GM21529 (cell line): ENCODE measurements at regions not wholly inside any gene's neighbourhood (a gene's known extent, or its start where the extent isn't known, plus 50 kb on each side); places are given as distances from the start of the nearest gene placed in this dataset.

Experiments used
- ATAC-seq: cut with Tn5 transposase; IDR thresholded peaks from one replicate; pipeline ENCODE4 v1.9.1; 2021; ENCODE audit not compliant: unreplicated experiment

- ATAC-seq: no peak
Observed at GRCh38 chr7:67805921-67806471, 809.4 kb downstream of the TYW1 start.

GRCh38 chr7:67807826-67808225 is 811.2 kb downstream of the TYW1 start:
- ATAC-seq: no peak

- no peak for ATAC-seq
Observed at GRCh38 chr7:67809586-67809985, 813.0 kb downstream of the TYW1 start.

- no peak for ATAC-seq
Observed at GRCh38 chr7:67813621-67814292, 817.1 kb downstream of the TYW1 start.

- no peak for ATAC-seq
Observed at GRCh38 chr7:67817481-67817880, 820.8 kb downstream of the TYW1 start.

- no peak for ATAC-seq
Observed at GRCh38 chr7:67821116-67821515, 824.5 kb downstream of the TYW1 start.

- no peak for ATAC-seq
Observed at GRCh38 chr7:67823345-67823744, 826.7 kb downstream of the TYW1 start.

GRCh38 chr7:67825356-67825755 is 828.7 kb downstream of the TYW1 start:
- no peak for ATAC-seq

GRCh38 chr7:67841896-67842295 is 845.3 kb downstream of the TYW1 start:
- no peak for ATAC-seq

- no peak for ATAC-seq
Observed at GRCh38 chr7:67842571-67842970, 845.9 kb downstream of the TYW1 start.

GRCh38 chr7:67843001-67843565 is 846.5 kb downstream of the TYW1 start:
- no peak for ATAC-seq

- no peak for ATAC-seq
Observed at GRCh38 chr7:67843615-67844014, 847.0 kb downstream of the TYW1 start.

- ATAC-seq: no peak
Observed at GRCh38 chr7:67847092-67847787, 850.6 kb downstream of the TYW1 start.

- no peak for ATAC-seq
Observed at GRCh38 chr7:67854221-67855178, 857.9 kb downstream of the TYW1 start.

- ATAC-seq: no peak
Observed at GRCh38 chr7:67855322-67855721, 858.7 kb downstream of the TYW1 start.

GRCh38 chr7:67856046-67856445 is 859.4 kb downstream of the TYW1 start:
- ATAC-seq: no peak

GRCh38 chr7:67857698-67858097 is 861.1 kb downstream of the TYW1 start:
- ATAC-seq: no peak

- ATAC-seq: no peak
Observed at GRCh38 chr7:67858931-67859330, 862.3 kb downstream of the TYW1 start.

GRCh38 chr7:67863911-67864310 is 867.3 kb downstream of the TYW1 start:
- no peak for ATAC-seq

GRCh38 chr7:67866054-67866453 is 869.4 kb downstream of the TYW1 start:
- ATAC-seq: no peak

- no peak for ATAC-seq
Observed at GRCh38 chr7:67866812-67867211, 870.2 kb downstream of the TYW1 start.
